GM18861 (cell line): ENCODE measurements at regions not wholly inside any gene's neighbourhood (a gene's known extent, or its start where the extent isn't known, plus 50 kb on each side); places are given as distances from the start of the nearest gene placed in this dataset.

Source experiments
- ATAC-seq: cut with Tn5 transposase; IDR thresholded peaks from one replicate; pipeline ENCODE4 v1.9.1; 2021; ENCODE audit not compliant: unreplicated experiment

GRCh38 chr13:39892721-39893685 lies 237.5 kb downstream of the COG6 start:
- ATAC-seq = no peak

DNA sequence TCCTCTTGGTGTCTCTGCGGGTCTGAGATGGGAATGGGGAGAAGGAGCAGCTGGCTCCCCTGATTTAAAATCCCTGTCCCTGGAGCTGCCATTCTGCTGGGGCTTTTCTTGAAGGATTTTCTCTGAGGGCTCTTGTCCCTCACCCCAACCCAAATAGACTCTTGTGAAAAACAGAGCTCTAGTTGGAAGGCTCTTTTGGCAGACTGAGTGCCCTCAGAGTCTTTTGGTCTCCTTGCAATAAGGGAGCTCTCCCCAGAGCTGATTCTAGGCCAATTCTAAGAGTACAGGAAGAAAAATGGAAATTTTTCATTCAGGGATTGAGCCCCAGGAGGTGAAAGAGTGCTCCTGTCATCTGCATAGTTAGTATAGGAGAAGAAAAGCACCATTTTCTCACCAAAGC lies 238.3 kb downstream of the COG6 start:
- no peak for ATAC-seq

DNA sequence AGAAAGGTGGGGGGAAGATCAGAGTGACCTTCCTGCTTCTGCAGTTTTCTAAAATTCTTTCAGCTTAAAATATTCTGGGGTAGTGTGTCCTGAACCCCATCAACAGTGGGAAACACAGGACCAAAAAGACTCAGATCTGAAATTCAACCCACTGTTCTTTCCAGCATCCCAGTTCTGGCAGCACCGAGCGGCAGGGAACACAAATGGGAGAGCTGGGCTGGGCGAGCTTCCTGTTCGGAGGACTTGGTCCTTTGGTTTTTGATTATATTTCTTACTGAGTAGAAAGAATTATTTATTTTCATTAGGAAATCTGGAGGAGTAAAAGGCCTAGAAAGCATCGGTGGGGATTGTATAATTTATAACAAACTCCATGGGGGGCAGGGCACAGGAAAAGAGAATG lies 239.1 kb downstream of the COG6 start:
- no peak for ATAC-seq

DNA sequence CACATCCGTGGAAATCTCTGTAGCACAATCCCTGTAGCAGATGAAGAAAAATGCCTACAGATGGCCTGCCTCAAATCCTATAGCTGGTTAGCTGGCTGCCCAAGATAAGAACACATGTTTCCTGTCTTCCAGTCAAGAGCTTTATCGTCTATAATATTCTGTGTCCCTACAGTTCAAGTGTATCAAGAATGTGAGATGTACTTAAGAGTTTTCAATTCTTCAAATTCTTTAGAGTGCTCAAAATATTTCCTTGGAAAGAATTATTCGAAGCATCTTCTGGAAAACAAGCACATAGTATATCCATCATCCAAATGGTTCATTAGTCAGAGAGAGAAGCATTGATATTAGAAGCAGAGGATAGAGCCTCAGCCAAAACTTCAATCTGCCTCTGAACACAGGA lies 239.8 kb downstream of the COG6 start:
- no peak for ATAC-seq

- ATAC-seq = no peak
Measured at GRCh38 chr13:39897636-39898035, 242.2 kb downstream of the COG6 start.

DNA sequence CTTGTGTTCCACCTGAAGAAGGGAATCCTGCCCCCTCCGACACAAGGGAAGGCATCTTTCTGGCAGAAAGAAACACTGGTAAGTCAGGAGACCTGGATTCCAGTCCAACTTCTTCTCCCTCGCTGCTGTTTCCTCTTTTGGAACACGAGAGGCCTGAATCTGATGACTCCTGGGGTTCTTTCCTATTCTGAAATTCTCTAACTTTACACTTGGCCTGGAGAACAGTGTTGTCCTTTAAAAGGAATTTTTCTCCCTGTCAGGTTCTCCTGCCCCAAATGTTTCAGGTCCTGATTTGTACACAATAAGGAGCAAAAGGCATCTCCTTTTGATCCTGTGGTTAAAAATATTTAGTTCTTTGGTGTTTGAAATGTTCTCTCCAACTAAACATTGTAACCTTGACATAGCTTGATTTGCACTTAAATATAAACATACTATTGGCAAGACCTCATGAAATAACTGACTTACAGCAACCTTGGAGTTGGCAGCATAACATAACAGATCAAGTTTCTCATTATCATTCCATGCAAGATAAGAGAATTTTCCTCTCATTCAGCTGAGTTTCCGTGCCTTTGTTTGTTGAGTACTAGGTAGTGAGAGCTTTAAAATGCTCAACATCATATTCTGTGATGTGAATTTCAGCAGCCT lies 244.8 kb downstream of the COG6 start:
- ATAC-seq = no peak

DNA sequence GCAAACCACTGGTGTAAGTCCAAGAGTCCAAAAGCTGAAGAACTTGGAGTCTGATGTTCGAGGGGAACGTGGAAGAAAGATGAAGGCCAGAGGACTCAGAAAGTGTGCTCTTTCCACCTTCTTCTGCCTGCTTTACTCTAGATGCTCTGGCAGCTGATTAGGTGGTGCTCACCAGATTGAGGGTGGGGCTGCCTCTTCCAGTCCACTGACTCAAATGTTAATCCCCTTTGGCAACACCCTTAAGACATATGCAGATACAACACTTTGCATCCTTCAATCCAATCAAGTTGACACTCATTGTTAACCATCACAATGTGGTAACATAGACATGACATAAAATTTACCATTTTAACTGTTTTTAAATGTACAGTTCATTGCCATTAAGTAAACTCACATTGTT lies 249.5 kb downstream of the COG6 start:
- no peak for ATAC-seq

- ATAC-seq = no peak
Measured at GRCh38 chr13:39909634-39910033, 254.2 kb downstream of the COG6 start.

DNA sequence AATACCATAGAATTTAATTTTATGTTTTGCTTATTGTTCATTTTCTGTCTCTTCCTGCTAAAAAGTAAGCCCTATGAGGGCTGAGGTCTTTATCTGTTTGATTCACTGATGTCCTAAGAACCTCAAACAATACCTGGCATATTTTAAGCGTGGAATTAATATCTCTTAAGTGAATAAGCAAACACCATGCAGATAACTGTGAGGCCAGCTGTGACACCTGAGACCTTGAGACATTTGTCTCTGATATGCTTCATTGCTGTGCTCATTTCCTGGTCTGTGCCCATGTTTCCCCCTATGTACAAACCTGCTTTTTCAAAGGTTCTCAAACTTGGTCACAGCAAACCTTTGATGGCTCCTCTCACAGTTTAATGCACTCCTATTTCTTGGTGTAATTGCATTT lies 254.6 kb downstream of the COG6 start:
- no peak for ATAC-seq

GRCh38 chr13:39910833-39911232 lies 255.4 kb downstream of the COG6 start:
- ATAC-seq = no peak

GRCh38 chr13:39913339-39913738 lies 257.9 kb downstream of the COG6 start:
- no peak for ATAC-seq

GRCh38 chr13:39913928-39914327 lies 258.5 kb downstream of the COG6 start:
- no peak for ATAC-seq

GRCh38 chr13:39915418-39915817 lies 260.0 kb downstream of the COG6 start:
- ATAC-seq = no peak

- ATAC-seq = no peak
Measured at GRCh38 chr13:39916330-39916729, 260.9 kb downstream of the COG6 start.

DNA sequence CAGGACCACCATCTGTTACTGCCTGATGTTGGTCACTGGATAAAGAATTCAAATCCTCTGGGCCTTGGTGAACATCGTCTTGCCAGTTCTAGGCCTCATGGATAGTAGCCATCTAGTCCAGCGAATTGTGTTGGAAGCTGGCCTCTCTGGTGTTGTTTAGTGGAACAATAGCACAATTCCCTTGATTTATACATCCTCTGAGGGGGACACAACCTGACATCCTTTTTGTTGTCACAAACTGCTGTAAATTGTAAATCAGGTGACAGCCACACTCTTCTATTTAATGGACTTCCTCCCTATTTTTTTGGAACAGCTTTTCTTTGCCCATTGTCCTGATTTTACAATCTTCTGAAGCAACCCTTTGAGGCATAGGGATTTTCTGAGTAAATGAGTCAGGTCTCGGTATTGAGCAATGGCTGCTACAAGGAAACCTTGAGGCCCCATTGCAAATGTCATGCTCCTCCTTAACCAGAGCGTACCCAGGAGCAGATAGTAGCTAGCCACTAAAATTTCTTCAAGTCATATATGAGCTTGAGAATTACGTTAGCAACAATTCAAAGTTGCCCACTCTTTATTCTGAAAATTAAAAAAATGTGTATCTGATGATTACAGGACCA lies 263.3 kb downstream of the COG6 start:
- no peak for ATAC-seq

DNA sequence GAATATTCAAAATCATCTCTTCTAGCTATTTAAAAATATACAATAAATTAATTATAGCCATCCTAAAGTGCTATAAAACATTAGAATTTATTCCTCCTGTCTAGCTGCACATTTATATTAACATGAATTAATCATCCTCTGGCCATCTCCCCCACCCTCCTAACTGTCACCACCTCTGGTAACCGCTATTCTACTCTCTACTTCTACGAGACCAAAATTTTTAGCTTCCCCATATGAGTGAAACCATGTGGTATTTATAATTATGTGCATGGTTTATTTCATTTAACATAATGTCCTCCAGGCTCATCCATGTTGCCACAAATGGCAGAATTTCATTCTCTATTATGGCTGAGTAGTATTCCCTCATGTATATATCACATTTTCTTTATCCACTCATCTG lies 265.2 kb downstream of the COG6 start:
- no peak for ATAC-seq

GRCh38 chr13:39926345-39926744 lies 270.9 kb downstream of the COG6 start:
- no peak for ATAC-seq

DNA sequence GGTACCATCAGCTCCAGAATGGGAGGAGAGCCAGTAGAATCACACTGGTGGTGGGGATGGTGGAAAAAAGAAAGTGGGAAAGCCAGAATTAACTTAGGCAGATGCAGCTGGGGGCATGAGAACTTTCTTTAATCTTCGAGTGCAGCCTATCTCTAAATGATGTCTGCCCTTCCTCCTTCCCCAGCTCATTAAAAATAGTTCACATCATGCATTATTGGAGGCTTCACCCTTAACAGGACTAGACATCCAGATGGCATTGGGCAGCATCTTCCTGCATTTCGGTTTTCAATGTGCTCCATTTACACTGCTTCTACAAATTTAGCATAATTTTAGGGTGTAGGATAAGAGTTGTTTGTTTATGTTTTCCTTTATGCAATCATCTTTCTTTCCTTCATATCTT lies 272.8 kb downstream of the COG6 start:
- ATAC-seq = no peak

- no peak for ATAC-seq
Measured at GRCh38 chr13:39929583-39929982, 274.1 kb downstream of the COG6 start.

DNA sequence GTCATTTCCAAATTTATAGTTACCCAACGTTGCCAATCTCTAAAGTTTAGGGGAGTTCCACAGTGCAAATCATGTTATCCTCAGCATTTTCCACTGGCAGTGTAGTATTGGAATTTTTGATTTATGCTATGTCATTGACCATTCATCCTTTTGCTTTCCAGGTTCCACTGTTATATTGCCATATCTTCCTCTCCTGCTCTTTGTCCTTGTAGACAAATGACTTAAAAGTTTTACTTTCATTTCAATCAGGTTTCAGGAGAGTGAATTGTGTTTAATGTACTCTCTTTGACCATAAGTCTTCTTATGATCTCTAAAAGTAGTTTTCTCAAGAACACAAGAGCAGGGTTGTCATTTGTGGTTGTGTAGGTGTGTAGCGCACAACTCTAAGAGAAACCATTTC lies 274.6 kb downstream of the COG6 start:
- ATAC-seq = no peak

- no peak for ATAC-seq
Measured at GRCh38 chr13:39930544-39931444, 275.3 kb downstream of the COG6 start.
